Lower leg skin (tissue), 3 donors: ENCODE measurements at regions not wholly inside any gene's neighbourhood (a gene's known extent, or its start where the extent isn't known, plus 50 kb on each side); places are given as distances from the start of the nearest gene placed in this dataset.

Experiments used
- CTCF ChIP-seq, 3 donors: fragments of 450-650 bp; IDR thresholded peaks; one replicate each; pipeline ENCODE4 v1.5.1; 2016; ENCODE audit warnings: antibody characterized with exemption in 3 of 3, mild to moderate bottlenecking in 3 of 3, moderate library complexity in 2 of 3
- POLR2A ChIP-seq, 2 donors: fragments of 450-650 bp; IDR thresholded peaks; one replicate each; pipeline ENCODE4 v1.6.1; 2016 to 2017; ENCODE audit warnings: antibody characterized with exemption in 2 of 2, mild to moderate bottlenecking in 1 of 2, moderate library complexity in 1 of 2

GRCh38 chr16:54213322-54213721 is 73.3 kb downstream of the IRX3 start:
- TF ChIP-seq POLR2A (IDR thresholded peaks at IDR 0.05) (no peak), CTCF (IDR thresholded peaks at IDR 0.05) (no peak)
